ENCODE measurements at regions not wholly inside any gene's neighbourhood (a gene's known extent, or its start where the extent isn't known, plus 50 kb on each side); places are given as distances from the start of the nearest gene placed in this dataset.

- no peak for TF ChIP-seq CTCF (IDR thresholded peaks at IDR 0.05)
- no peak overlapping the region for H3K4me3 ChIP-seq
- ATAC-seq (no peak), DNase-seq (no peak)
- H3K27ac ChIP-seq: no peak overlapping the region
- no peaks in the 10 kb centered on the region for H3K36me3 ChIP-seq
- H3K9me3 ChIP-seq: no peaks in the 10 kb centered on the region
- peaks cover 0 to 46% of the 10 kb centered on the region in 2 donors for H3K27me3 ChIP-seq
- intact Hi-C loops (cut with DNase I): loop anchor here in 1 of 2 donors (5.0 kb wide), 1 partner anchor 326 kb away; the partner anchor contains the start of gene OLFM1
- H3K4me1 ChIP-seq: no peaks in the 10 kb centered on the region
Observed at GRCh38 chr9:135413461-135413860, 66.1 kb upstream of the PPP1R26 start.

GRCh38 chr9:135414293-135414692 is 65.3 kb upstream of the PPP1R26 start:
- intact Hi-C loops (cut with DNase I): loop anchor here in 1 of 2 donors (5.0 kb wide), 1 partner anchor 327 kb away; the partner anchor contains the start of gene OLFM1
- Histone ChIP-seq H3K36me3 (no peaks in the 10 kb centered on the region), H3K9me3 (no peaks in the 10 kb centered on the region), H3K27ac (no peak overlapping the region), H3K4me1 (no peaks in the 10 kb centered on the region), H3K4me3 (no peak overlapping the region), H3K27me3 (peaks cover 0 to 52% of the 10 kb centered on the region in 2 donors)
- DNase-seq (no peak), ATAC-seq (no peak)
- no peak for TF ChIP-seq CTCF (IDR thresholded peaks at IDR 0.05)

- Histone ChIP-seq H3K4me3 (no peak overlapping the region), H3K36me3 (no peaks in the 10 kb centered on the region), H3K9me3 (no peaks in the 10 kb centered on the region), H3K27ac (no peak overlapping the region), H3K27me3 (peaks cover 0 to 52% of the 10 kb centered on the region in 2 donors), H3K4me1 (no peaks in the 10 kb centered on the region)
- intact Hi-C loops (cut with DNase I): no loop called here
- no peak for TF ChIP-seq CTCF (IDR thresholded peaks at IDR 0.05)
- ATAC-seq (no peak), DNase-seq (no peak)
Observed at GRCh38 chr9:135415586-135415985, 64.0 kb upstream of the PPP1R26 start.

- Histone ChIP-seq H3K9me3 (no peaks in the 10 kb centered on the region), H3K27ac (no peak overlapping the region), H3K4me3 (no peak overlapping the region), H3K27me3 (peaks cover 0 to 47% of the 10 kb centered on the region in 2 donors), H3K36me3 (no peaks in the 10 kb centered on the region), H3K4me1 (no peaks in the 10 kb centered on the region)
- intact Hi-C loops (cut with DNase I): no loop called here
- TF ChIP-seq CTCF (IDR thresholded peaks at IDR 0.05): no peak
- ATAC-seq (no peak), DNase-seq (peak in 1 of 4 donors; percentile 62)
Observed at GRCh38 chr9:135416664-135417290, 62.8 kb upstream of the PPP1R26 start.

DNA sequence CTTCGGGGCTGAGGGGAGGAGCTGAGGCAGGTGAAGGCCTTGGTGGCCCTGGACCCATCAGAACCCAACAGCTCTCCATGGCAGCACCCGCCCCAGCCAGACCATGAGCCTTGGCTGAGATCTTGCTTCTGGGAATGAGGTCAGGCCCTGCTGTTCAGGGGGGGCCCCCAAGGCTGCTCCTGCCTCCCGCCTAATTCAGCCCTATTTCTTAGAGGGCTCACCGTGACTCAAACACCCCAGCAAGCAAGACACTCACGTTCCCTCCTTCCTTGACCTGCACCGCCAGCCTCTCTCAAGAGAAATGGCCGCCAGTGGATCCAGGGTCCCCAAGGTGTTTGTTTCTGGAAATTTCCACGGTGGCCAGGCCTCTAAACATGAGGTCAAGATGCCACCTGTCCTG is 61.4 kb upstream of the PPP1R26 start:
- ATAC-seq: no peak
- no peaks in the 10 kb centered on the region for H3K4me1 ChIP-seq
- H3K27me3 ChIP-seq: peaks cover 0 to 41% of the 10 kb centered on the region in 2 donors
- TF ChIP-seq CTCF (IDR thresholded peaks at IDR 0.05): no peak
- intact Hi-C loops (cut with DNase I): no loop called here
- DNase-seq: no peak
- no peak overlapping the region for H3K27ac ChIP-seq
- no peaks in the 10 kb centered on the region for H3K9me3 ChIP-seq
- no peak overlapping the region for H3K4me3 ChIP-seq
- no peaks in the 10 kb centered on the region for H3K36me3 ChIP-seq
